HUES64 (cell line): ENCODE measurements at regions not wholly inside any gene's neighbourhood (a gene's known extent, or its start where the extent isn't known, plus 50 kb on each side); places are given as distances from the start of the nearest gene placed in this dataset.

Experiments
- H3K27ac ChIP-seq: 2 replicates; pipeline ENCODE4 v1.7.0; 2013; ENCODE audit warnings: low read depth, low read length, inconsistent platforms
- H3K27me3 ChIP-seq: 2 replicates; pipeline ENCODE4 v1.6.1; 2013; ENCODE audit warnings: mild to moderate bottlenecking, low read length; ENCODE audit not compliant: insufficient read depth
- H3K36me3 ChIP-seq: 2 replicates; pipeline ENCODE4 v1.6.1; 2013; ENCODE audit warnings: mild to moderate bottlenecking, low read length; ENCODE audit not compliant: insufficient read depth
- H3K4me1 ChIP-seq: 2 replicates; pipeline ENCODE4 v1.6.1; 2013; ENCODE audit warnings: mild to moderate bottlenecking, low read length, moderate library complexity; ENCODE audit not compliant: insufficient read depth
- H3K4me3 ChIP-seq: 2 replicates; pipeline ENCODE4 v1.5.1; 2013; ENCODE audit warnings: mild to moderate bottlenecking, low read length, moderate library complexity
- H3K9ac ChIP-seq: 2 replicates; pipeline ENCODE4 v1.6.1; 2013; ENCODE audit warnings: mild to moderate bottlenecking, low read depth, low read length
- H3K9me3 ChIP-seq: 2 replicates; pipeline ENCODE4 v1.6.1; 2013; ENCODE audit warnings: low read depth, low read length; ENCODE audit not compliant: insufficient read depth
- WGBS: fragments of 150-250, 120-280 bp; methylation state at CpG from one replicate; pipeline ENCODE4 v1.1.7; 2013; ENCODE audit warnings: missing lambda C conversion rate; 5-methylcytosine and 5-hydroxymethylcytosine counted together

GRCh38 chr15:93897377-93897776 is 334.0 kb upstream of the MCTP2 start:
- Histone ChIP-seq H3K36me3 (no peaks in the 10 kb centered on the region), H3K4me3 (no peak overlapping the region), H3K4me1 (no peaks in the 10 kb centered on the region), H3K9me3 (no peaks in the 10 kb centered on the region), H3K9ac (no peak overlapping the region), H3K27ac (no peak overlapping the region), H3K27me3 (no peaks in the 10 kb centered on the region)
- 31% methylated on average over 1 of the region's 1 CpG for WGBS

GRCh38 chr15:93895976-93896770 is 335.2 kb upstream of the MCTP2 start:
- H3K27me3 ChIP-seq, result no peaks in the 10 kb centered on the region
- H3K4me1 ChIP-seq, result no peaks in the 10 kb centered on the region
- H3K9ac ChIP-seq, result no peak overlapping the region
- no peaks in the 10 kb centered on the region for H3K9me3 ChIP-seq
- WGBS, result 91% methylated on average over 4 of the region's 5 CpGs
- no peak overlapping the region for H3K4me3 ChIP-seq
- no peak overlapping the region for H3K27ac ChIP-seq
- no peaks in the 10 kb centered on the region for H3K36me3 ChIP-seq

DNA sequence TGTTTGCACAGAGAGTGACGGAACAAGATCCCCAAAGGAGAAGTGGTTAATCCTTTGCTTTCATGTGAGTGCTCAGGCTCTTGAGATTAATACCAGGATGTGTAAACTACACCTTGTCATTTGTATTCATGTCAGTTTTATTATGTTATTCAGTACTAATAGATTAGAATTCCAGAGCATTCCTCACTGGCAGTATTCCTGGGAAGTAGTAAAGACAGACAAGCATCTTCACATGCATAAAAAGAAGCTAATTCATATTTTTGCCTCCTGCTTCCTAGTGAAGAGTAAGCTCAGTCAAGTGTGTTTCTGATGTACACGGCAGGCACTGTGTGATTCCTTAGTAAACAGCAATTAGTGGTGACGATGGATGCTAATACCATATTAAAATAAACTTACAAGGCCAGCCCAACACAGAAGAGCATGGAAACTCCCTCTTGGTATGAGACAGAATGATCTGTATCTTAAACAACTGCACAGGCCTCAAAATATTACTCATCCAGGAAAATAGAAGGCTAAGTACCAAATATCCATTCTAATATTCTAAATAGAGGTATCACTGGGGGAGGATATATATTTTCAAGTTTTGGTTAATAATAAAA is 336.8 kb upstream of the MCTP2 start:
- WGBS, result 97% methylated on average over 3 of the region's 3 CpGs
- no peaks in the 10 kb centered on the region for H3K9me3 ChIP-seq
- no peak overlapping the region for H3K9ac ChIP-seq
- peaks cover 5% of the 10 kb centered on the region; the same call in 1 of the 2 replicates for H3K4me1 ChIP-seq
- no peaks in the 10 kb centered on the region for H3K36me3 ChIP-seq
- no peak overlapping the region for H3K27ac ChIP-seq
- no peak overlapping the region for H3K4me3 ChIP-seq
- H3K27me3 ChIP-seq, result no peaks in the 10 kb centered on the region

DNA sequence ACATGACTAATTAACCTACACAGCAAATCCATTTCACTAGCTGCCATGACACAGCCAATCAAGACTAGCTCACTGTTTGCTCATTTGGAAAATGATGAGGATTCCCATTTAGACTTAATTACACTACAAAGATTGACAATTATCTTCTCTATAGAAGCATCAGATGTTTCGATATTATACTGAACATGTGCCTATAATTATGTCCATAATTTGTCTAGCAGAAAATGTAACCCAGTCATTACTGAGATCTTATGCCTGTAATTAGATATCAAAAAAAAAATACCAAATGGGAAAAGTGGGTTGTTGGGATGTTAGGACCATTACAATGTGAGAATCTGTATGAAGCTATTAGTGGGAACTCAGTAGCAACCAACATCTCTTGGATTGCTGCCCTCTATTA is 344.2 kb upstream of the MCTP2 start:
- Histone ChIP-seq H3K36me3 (no peaks in the 10 kb centered on the region), H3K4me3 (no peak overlapping the region), H3K4me1 (peaks cover 13% of the 10 kb centered on the region), H3K9me3 (no peaks in the 10 kb centered on the region), H3K9ac (no peak overlapping the region), H3K27me3 (no peaks in the 10 kb centered on the region), H3K27ac (no peak overlapping the region)
- WGBS, result 100% methylated on average over 1 of the region's 1 CpG

- H3K9ac ChIP-seq, result no peak overlapping the region
- no peaks in the 10 kb centered on the region for H3K9me3 ChIP-seq
- no peaks in the 10 kb centered on the region for H3K36me3 ChIP-seq
- H3K4me3 ChIP-seq, result no peak overlapping the region
- H3K4me1 ChIP-seq, result peaks cover 8% of the 10 kb centered on the region
- no peak overlapping the region for H3K27ac ChIP-seq
- 84% methylated on average over 3 of the region's 3 CpGs for WGBS
- H3K27me3 ChIP-seq, result no peaks in the 10 kb centered on the region
These were observed 348.6 kb upstream of the MCTP2 start for GRCh38 chr15:93882779-93883178.

- Histone ChIP-seq H3K36me3 (no peaks in the 10 kb centered on the region), H3K4me3 (no peak overlapping the region), H3K4me1 (peaks cover 8% of the 10 kb centered on the region), H3K27ac (no peak overlapping the region), H3K27me3 (no peaks in the 10 kb centered on the region), H3K9me3 (no peaks in the 10 kb centered on the region), H3K9ac (no peak overlapping the region)
- WGBS, result no CpG with 5 or more reads among the region's 1 CpG
These were observed 349.2 kb upstream of the MCTP2 start for GRCh38 chr15:93882141-93882540.

DNA sequence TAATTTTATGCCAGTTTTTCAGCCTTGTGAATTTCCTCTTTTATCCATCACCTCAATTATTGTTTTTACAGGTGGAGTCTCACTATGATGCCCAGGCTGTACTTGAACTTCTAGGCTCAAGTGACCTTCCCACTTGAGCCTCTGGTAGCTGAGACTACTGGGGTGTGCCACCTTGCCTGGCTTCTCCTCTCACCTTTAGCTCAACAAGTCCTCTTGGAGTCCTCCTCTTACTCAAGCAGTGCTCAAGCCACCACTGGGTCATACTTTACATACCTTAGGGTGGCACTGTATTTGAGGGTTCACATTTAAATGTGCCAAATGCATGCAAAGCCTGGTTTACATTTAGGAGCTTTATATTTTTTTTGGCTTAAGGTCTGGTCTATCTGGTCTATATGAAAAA is 350.1 kb upstream of the MCTP2 start:
- Histone ChIP-seq H3K27ac (no peak overlapping the region), H3K4me3 (no peak overlapping the region), H3K36me3 (no peaks in the 10 kb centered on the region), H3K4me1 (peaks cover 8% of the 10 kb centered on the region), H3K27me3 (no peaks in the 10 kb centered on the region), H3K9ac (no peak overlapping the region), H3K9me3 (no peaks in the 10 kb centered on the region)

DNA sequence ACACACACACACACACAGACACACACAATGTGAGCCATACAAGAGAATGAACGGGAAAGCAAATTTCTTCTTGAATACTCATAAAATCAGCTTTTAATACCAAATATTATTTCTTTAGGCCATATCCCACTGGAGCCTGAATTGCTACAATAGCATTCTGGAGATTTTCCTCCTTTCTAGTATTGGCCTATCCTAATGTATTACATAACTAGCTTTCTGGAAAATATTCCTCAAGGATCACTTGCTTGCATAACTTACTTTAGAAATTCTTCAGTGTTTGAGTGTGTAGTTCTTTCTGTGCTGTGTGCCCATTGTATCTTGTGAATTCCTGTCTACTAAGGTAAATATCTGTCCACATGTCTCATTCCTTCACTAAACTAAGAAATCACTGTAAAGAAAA is 351.0 kb upstream of the MCTP2 start:
- H3K9ac ChIP-seq, result no peak overlapping the region
- no peak overlapping the region for H3K27ac ChIP-seq
- no peaks in the 10 kb centered on the region for H3K27me3 ChIP-seq
- H3K9me3 ChIP-seq, result no peaks in the 10 kb centered on the region
- no peak overlapping the region for H3K4me3 ChIP-seq
- WGBS, result 94% methylated on average over 1 of the region's 1 CpG
- peaks cover 8% of the 10 kb centered on the region for H3K4me1 ChIP-seq
- no peaks in the 10 kb centered on the region for H3K36me3 ChIP-seq

DNA sequence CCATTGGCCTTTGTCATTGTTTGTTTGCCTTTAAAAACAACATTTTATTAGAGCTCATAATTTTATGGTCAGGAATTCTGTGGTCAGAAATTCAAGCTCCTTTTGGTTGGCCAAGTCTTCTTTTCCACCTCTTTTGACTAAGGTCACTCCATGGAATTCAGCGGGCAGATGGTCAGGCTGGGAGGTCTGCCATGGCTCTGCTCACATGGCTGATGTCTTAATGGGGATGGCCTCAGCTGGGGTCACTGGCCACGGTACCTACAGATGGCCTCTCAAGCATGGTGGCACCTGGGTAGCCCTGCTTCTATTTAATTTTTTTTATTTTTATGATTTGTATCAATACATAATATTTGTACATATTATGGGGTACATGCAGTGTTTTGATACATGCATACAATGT is 360.8 kb upstream of the MCTP2 start:
- H3K27me3 ChIP-seq, result no peaks in the 10 kb centered on the region
- H3K9me3 ChIP-seq, result no peaks in the 10 kb centered on the region
- H3K27ac ChIP-seq, result no peak overlapping the region
- no peaks in the 10 kb centered on the region for H3K36me3 ChIP-seq
- WGBS, result 98% methylated on average over 2 of the region's 2 CpGs
- H3K4me1 ChIP-seq, result no peaks in the 10 kb centered on the region
- no peak overlapping the region for H3K9ac ChIP-seq
- no peak overlapping the region for H3K4me3 ChIP-seq

DNA sequence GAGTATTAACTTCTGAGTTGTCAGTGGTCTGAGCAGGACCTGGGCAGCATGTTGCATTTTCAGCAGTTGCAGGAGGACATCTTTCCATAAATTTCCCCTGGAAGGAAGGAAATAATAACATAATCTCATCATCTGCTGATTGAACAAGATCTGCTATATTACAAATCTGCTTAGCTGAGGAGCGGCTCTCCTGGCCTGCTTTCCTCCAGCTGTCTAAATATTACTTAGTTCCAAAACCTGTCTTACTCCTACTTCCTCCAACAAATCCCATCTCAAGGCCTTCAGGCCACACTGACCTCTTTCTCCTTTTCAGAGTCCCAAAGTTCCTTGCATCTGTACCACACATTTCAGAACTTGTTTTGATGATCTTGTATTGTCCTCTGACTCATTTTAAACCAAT is 364.4 kb upstream of the MCTP2 start:
- no peak overlapping the region for H3K4me3 ChIP-seq
- H3K9ac ChIP-seq, result no peak overlapping the region
- H3K9me3 ChIP-seq, result no peaks in the 10 kb centered on the region
- H3K36me3 ChIP-seq, result no peaks in the 10 kb centered on the region
- no peaks in the 10 kb centered on the region for H3K4me1 ChIP-seq
- 97% methylated on average over 1 of the region's 1 CpG for WGBS
- no peaks in the 10 kb centered on the region for H3K27me3 ChIP-seq
- H3K27ac ChIP-seq, result no peak overlapping the region

DNA sequence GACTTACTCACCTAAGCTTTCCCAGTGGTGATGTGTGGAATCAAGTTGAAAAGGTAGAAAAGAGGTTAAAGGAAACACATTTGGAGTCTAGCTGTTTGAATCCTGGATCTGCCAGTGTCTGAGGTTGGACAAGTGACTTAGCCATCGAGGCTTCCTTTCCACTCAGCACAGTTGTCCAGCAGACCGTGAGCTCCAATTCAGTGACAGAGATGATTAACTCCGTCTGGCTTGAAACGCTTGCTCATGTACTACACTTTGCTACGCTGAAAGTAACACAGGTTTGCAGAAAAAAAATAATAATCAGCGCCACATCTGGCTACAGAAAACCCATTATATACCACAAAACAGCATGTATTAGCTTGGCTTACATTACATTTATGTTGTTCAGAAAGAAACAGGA is 364.9 kb upstream of the MCTP2 start:
- no peaks in the 10 kb centered on the region for H3K9me3 ChIP-seq
- H3K27ac ChIP-seq, result no peak overlapping the region
- H3K4me3 ChIP-seq, result no peak overlapping the region
- H3K4me1 ChIP-seq, result no peaks in the 10 kb centered on the region
- H3K36me3 ChIP-seq, result no peaks in the 10 kb centered on the region
- H3K9ac ChIP-seq, result no peak overlapping the region
- WGBS, result 70% methylated on average over 6 of the region's 6 CpGs
- no peaks in the 10 kb centered on the region for H3K27me3 ChIP-seq
